IMR-90 (cell line): ENCODE measurements at regions not wholly inside any gene's neighbourhood (a gene's known extent, or its start where the extent isn't known, plus 50 kb on each side); places are given as distances from the start of the nearest gene placed in this dataset.

Experiments
- ATAC-seq: fragments of 200-7000 bp; cut with Tn5 transposase; 2 replicates; pipeline ENCODE4 v1.9.1; 2020; ENCODE audit warnings: low read depth, mild to moderate bottlenecking, moderate library complexity
- BruUV-seq: library from RNA; stranded (reverse); fragments of 400-500 nt; replicated peaks from 2 replicates; lab custom pipeline; 2021; lab: Mats Ljungman, UMichigan
- CTCF ChIA-PET: fragments of 300-600 bp; formaldehyde crosslinking; extraction: SDS; loops from one replicate; lab custom pipeline; 2021; ENCODE audit warnings: antibody characterized with exemption; lab: Yijun Ruan, JAX
- POLR2A ChIA-PET: fragments of 300-600 bp; sonication (Branson Sonifier 250); formaldehyde crosslinking; loops from one replicate; lab custom pipeline; 2022; ENCODE audit warnings: antibody characterized with exemption; ENCODE audit not compliant: unreplicated experiment; lab: Charles Lee
- DNase-seq: peaks from one replicate; pipeline ENCODE4 v3.0.0; 2013
- H2AFZ ChIP-seq: replicated peaks from 2 replicates; pipeline ENCODE3; 2013; ENCODE audit warnings: low read length, mild to moderate bottlenecking; ENCODE audit not compliant: poor library complexity
- H2AK5ac ChIP-seq: 2 replicates; pipeline ENCODE4 v1.6.1; 2013; ENCODE audit warnings: low read depth, low read length, inconsistent platforms
- H2AK9ac ChIP-seq: replicated peaks from 2 replicates; pipeline ENCODE3; 2013; ENCODE audit warnings: mild to moderate bottlenecking, low read depth, low read length, moderate library complexity; ENCODE audit not compliant: poor library complexity
- H2BK120ac ChIP-seq: 2 replicates; pipeline ENCODE4 v1.6.1; 2013; ENCODE audit warnings: low read depth, low read length, inconsistent platforms
- H2BK15ac ChIP-seq: 3 replicates; pipeline ENCODE4 v1.6.1; 2013; ENCODE audit warnings: low read depth, low read length, inconsistent platforms
- H2BK20ac ChIP-seq: 2 replicates; pipeline ENCODE4 v1.6.1; 2013; ENCODE audit warnings: low read depth, mild to moderate bottlenecking, inconsistent platforms, low read length, moderate library complexity
- H2BK5ac ChIP-seq: 2 replicates; pipeline ENCODE4 v1.6.1; 2013; ENCODE audit warnings: mild to moderate bottlenecking, low read depth, low read length, inconsistent platforms; ENCODE audit not compliant: poor library complexity, severe bottlenecking
- H3K14ac ChIP-seq: replicated peaks from 2 replicates; pipeline ENCODE4 v1.6.1; 2013; ENCODE audit warnings: low read depth, low read length, inconsistent platforms
- H3K18ac ChIP-seq: 2 replicates; pipeline ENCODE4 v1.6.1; 2013; ENCODE audit warnings: low read depth, low read length, control low read depth
- H3K23ac ChIP-seq: 2 replicates; pipeline ENCODE4 v1.6.1; 2013; ENCODE audit warnings: low read depth, low read length, inconsistent platforms
- H3K27ac ChIP-seq: 2 replicates; pipeline ENCODE4 v1.5.1; 2013; ENCODE audit warnings: mild to moderate bottlenecking, control low read depth, low read length; ENCODE audit not compliant: insufficient read depth
- H3K27me3 ChIP-seq: 2 replicates; pipeline ENCODE4 v1.6.1; 2013; ENCODE audit warnings: low read length; ENCODE audit not compliant: control insufficient read depth, insufficient read depth
- H3K36me3 ChIP-seq: 2 replicates; pipeline ENCODE4 v1.6.1; 2013; ENCODE audit warnings: low read length, mixed read lengths; ENCODE audit not compliant: control insufficient read depth, insufficient read depth
- H3K4ac ChIP-seq: 2 replicates; pipeline ENCODE4 v1.6.1; 2013; ENCODE audit warnings: low read depth, low read length, inconsistent platforms
- H3K4me1 ChIP-seq: 2 replicates; pipeline ENCODE4 v1.6.1; 2013; ENCODE audit warnings: low read length, mixed read lengths; ENCODE audit not compliant: control insufficient read depth, insufficient read depth
- H3K4me2 ChIP-seq: 2 replicates; pipeline ENCODE4 v1.6.1; 2013; ENCODE audit warnings: low read depth, mild to moderate bottlenecking, control low read depth, low read length, moderate library complexity
- H3K4me3 ChIP-seq: 2 replicates; pipeline ENCODE4 v1.5.1; 2013; ENCODE audit warnings: low read depth, mild to moderate bottlenecking, control low read depth, low read length, moderate library complexity; ENCODE audit not compliant: insufficient read depth
- H3K56ac ChIP-seq: 2 replicates; pipeline ENCODE4 v1.6.1; 2013; ENCODE audit warnings: low read length, inconsistent platforms; ENCODE audit not compliant: insufficient read depth; ENCODE audit errors: extremely low read depth
- H3K79me1 ChIP-seq, 2 experiments: 2 replicates each; pipeline ENCODE4 v1.6.1; 2013; ENCODE audit warnings: low read length in 2 of 2, inconsistent platforms in 1 of 2, low read depth in 1 of 2
- H3K9ac ChIP-seq: 2 replicates; pipeline ENCODE4 v1.6.1; 2013; ENCODE audit warnings: low read depth, low read length, control low read depth
- H3K9me1 ChIP-seq: 2 replicates; pipeline ENCODE4 v1.6.1; 2013; ENCODE audit warnings: low read length, inconsistent platforms; ENCODE audit not compliant: insufficient read depth
- H3K9me3 ChIP-seq: 2 replicates; pipeline ENCODE4 v1.6.1; 2013; ENCODE audit warnings: low read length; ENCODE audit not compliant: control insufficient read depth, insufficient read depth
- H4K20me1 ChIP-seq: 2 replicates; pipeline ENCODE4 v1.6.1; 2013; ENCODE audit warnings: low read length, inconsistent platforms; ENCODE audit not compliant: insufficient read depth
- H4K5ac ChIP-seq: 2 replicates; pipeline ENCODE4 v1.6.1; 2013; ENCODE audit warnings: mild to moderate bottlenecking, low read depth, low read length, control low read depth
- H4K8ac ChIP-seq, 2 experiments: 2 replicates each; pipeline ENCODE4 v1.6.1; 2013; ENCODE audit warnings: low read depth in 2 of 2, low read length in 2 of 2, control low read depth in 1 of 2, inconsistent platforms in 1 of 2
- H4K91ac ChIP-seq: 2 replicates; pipeline ENCODE4 v1.6.1; 2013; ENCODE audit warnings: low read depth, low read length, inconsistent platforms; ENCODE audit not compliant: insufficient read depth
- CEBPB ChIP-seq: IDR thresholded peaks from 2 replicates; pipeline ENCODE4 v1.6.1; 2012; ENCODE audit warnings: low read depth, low read length, improper control_type of control experiment
- SMC3 ChIP-seq: fragments of 150-350 bp; IDR thresholded peaks from 2 replicates; pipeline ENCODE4 v1.6.1; 2016; ENCODE audit warnings: low read depth, mild to moderate bottlenecking, antibody characterized with exemption, low read length, moderate library complexity
- dilution Hi-C: fragments of 300-500 bp; cut with HindIII; formaldehyde crosslinking; loops from one replicate; pipeline ENCODE4 v1.14.3; 2018; ENCODE audit warnings: low sequenced_read_pairs; ENCODE audit not compliant: unreplicated experiment
- in situ Hi-C: fragments of 300-500 bp; cut with MboI; formaldehyde crosslinking; loops from 3 replicates; pipeline ENCODE4 v1.14.3; 2019; ENCODE audit warnings: low sequenced_read_pairs, inconsistent platforms, mixed read lengths
- intact Hi-C: fragments of 100-400 bp; cut with micrococcal nuclease; formaldehyde crosslinking; loops from 2 replicates; pipeline ENCODE4 v1.10.0; 2022

- H3K36me3 ChIP-seq: no peaks in the 10 kb centered on the region
- H4K91ac ChIP-seq: no peak overlapping the region
- ChIA-PET CTCF (interaction anchor here (1.0 kb wide), 1 partner anchor 20 kb away, joined by 3 read pairs; no protein-coding TSS in a partner anchor), POLR2A (no interaction called here)
- H3K79me1 ChIP-seq: no peaks in the 10 kb centered on the region
- H3K23ac ChIP-seq: no peak overlapping the region
- no peak overlapping the region for H4K5ac ChIP-seq
- peak overlapping the region; percentile 60 for H2BK5ac ChIP-seq
- H3K18ac ChIP-seq: no peak overlapping the region
- no peaks in the 10 kb centered on the region for H3K9me3 ChIP-seq
- peaks cover 2% of the 10 kb centered on the region for H3K4me1 ChIP-seq
- peak; percentile 60 for ATAC-seq
- in situ Hi-C loops (no loop called here), intact Hi-C loops (no loop called here), dilution Hi-C loops (no loop called here)
- H2AK5ac ChIP-seq: no peak overlapping the region
- H4K20me1 ChIP-seq: no peaks in the 10 kb centered on the region
- TF ChIP-seq CEBPB: peak; percentile 84
- no peak for TF ChIP-seq SMC3
- H2BK120ac ChIP-seq: peak overlapping the region; percentile 75; the same call in 1 of the 2 replicates
- H2AFZ ChIP-seq: no peak overlapping the region
- H3K4ac ChIP-seq: no peak overlapping the region
- no peak overlapping the region for H3K14ac ChIP-seq
- no peak overlapping the region for H4K8ac ChIP-seq
- H3K4me3 ChIP-seq: no peak overlapping the region
- BruUV-seq: no TSS peak
- peak; percentile 61 for DNase-seq
- no peak overlapping the region for H3K9ac ChIP-seq
- no peaks in the 10 kb centered on the region for H3K27me3 ChIP-seq
- no peak overlapping the region for H2AK9ac ChIP-seq
- 0 out of 2 replicates have a peak overlapping the region, but pooled peaks have one; percentile 11 for H2BK20ac ChIP-seq
- H3K4me2 ChIP-seq: no peak overlapping the region; the same call in 1 of the 2 replicates
- no peaks in the 10 kb centered on the region for H3K9me1 ChIP-seq
- H2BK15ac ChIP-seq: no peak overlapping the region
- H3K27ac ChIP-seq: no peak overlapping the region
- no peak overlapping the region for H3K56ac ChIP-seq
These were observed 634.0 kb upstream of the PTCHD4 start for GRCh38 chr6:48744948-48745347.
